NCI-H460 (cell line): ENCODE measurements at regions not wholly inside any gene's neighbourhood (a gene's known extent, or its start where the extent isn't known, plus 50 kb on each side); places are given as distances from the start of the nearest gene placed in this dataset.
"Not testable (repeated sequence)": the region's sequence is repeated elsewhere in the genome, so short reads cannot be mapped to it uniquely, and the experiment has no call there.

ENCODE experiments used
- DNase-seq: peaks from one replicate; pipeline ENCODE4 v3.0.0-alpha.2; 2016; ENCODE audit warnings: low read depth; ENCODE audit errors: extremely low read depth

GRCh38 chr12:4193821-4194220, 79.7 kb upstream of the CCND2 start:
- DNase-seq: no peak

- DNase-seq: no peak
These were observed 81.9 kb upstream of the CCND2 start for GRCh38 chr12:4191642-4192041.

GRCh38 chr12:4191149-4191548, 82.4 kb upstream of the CCND2 start:
- no peak for DNase-seq

GRCh38 chr12:4190366-4191063, 83.0 kb upstream of the CCND2 start:
- DNase-seq: no peak

DNA sequence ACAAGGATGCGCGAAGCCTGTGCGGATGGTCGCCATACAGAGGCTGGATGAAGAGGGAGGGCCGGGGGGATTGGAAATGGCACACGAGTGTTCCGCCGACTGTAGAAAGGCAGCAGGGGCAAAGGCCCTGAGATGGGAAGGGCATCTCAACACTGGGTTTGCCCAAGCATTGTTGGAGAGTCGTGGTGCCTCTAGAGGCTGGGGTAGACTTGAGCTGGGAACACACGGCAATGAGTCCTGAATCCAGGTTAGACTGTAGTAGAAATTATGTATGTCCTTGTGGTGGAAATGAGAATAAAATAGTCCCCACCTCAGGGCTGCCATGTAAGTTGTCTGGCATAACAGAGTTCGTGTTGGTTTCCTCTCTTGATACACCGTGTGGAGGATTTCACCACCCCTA, 83.8 kb upstream of the CCND2 start:
- no peak for DNase-seq

DNA sequence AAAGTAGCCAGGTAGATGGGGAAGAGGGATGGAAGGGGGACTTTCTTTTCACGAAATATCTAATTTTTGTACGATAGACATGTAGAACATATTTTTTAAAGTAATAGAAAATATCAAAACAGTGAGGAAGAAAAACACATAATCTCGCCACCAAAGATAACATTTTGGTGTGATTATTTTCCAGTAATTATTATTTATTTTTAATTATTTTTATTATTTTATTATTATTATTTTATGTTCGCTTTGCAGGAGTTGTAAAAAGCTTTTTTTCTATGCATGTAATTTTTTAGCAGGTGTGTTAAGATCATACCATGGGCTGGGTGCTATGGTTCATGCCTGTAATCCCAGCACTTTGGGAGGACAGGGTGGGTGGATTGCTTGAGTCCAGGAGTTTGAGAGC, 85.6 kb upstream of the CCND2 start:
- no peak for DNase-seq

- not testable (repeated sequence) for DNase-seq
These were observed 86.2 kb upstream of the CCND2 start for GRCh38 chr12:4187315-4187714.

- no peak for DNase-seq
These were observed 95.0 kb upstream of the CCND2 start for GRCh38 chr12:4178424-4179170.

GRCh38 chr12:4177262-4177661, 96.3 kb upstream of the CCND2 start:
- no peak for DNase-seq

DNA sequence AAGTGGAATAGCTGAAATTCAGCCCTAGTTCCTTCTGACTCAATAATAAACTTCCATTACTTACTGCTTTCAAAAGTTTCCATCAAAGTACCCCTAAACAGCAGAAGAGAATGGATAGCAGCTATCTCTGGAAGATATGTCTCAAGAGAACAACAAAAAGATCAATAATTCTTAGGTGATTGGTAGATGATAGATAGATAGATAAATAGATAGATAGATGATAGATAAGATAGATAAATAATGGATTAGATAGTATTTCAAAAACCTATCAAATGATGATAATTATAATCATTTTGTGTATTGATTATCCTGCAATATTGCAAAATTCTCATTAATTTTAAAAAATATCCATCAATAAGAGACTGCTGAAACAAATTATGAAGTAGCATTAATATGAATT, 97.4 kb upstream of the CCND2 start:
- no peak for DNase-seq

DNA sequence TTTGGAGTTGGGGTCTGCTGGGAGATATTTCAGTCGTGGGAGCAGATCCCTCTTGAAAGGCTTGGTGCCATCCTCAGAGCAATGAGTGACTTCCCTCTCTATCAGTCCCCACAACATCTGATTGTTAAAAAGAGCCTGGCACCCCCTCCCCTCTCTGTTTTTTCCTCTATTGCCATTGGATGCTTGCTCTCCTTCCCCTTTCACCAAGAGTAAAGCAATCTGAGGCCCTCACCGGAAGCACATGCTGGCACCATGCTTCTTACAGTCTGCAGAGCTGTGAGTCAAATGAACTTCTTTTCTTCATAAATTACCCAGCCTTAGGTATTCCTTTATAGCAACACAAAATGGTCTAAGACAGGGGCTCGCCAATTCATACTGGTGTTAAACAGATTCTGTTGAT, 99.1 kb upstream of the CCND2 start:
- DNase-seq: no peak

DNA sequence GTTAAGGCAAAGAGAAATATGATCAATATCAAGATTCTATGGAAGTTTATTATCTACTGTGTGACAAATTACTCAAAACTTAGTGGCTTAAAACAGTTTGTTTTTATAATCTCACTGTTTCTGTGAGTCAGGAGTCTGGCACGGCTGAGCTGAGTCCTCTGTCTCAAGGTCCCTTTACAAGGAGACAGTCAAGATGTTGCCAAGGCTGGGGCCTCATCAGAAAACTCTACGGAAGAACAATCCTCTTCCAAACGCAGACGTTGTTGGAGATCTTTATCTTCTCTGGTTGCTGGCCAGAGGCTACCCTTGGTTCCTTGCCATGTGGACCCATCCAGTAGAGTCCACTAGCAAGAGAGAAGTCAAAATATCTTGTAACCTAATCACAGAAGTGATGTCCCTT, 100.6 kb upstream of the CCND2 start:
- DNase-seq: no peak

- no peak for DNase-seq
These were observed 101.8 kb upstream of the CCND2 start for GRCh38 chr12:4171742-4172141.

- DNase-seq: no peak
These were observed 103.6 kb upstream of the CCND2 start for GRCh38 chr12:4169959-4170358.

GRCh38 chr12:4169531-4169930, 104.0 kb upstream of the CCND2 start:
- DNase-seq: no peak

GRCh38 chr12:4168036-4168435, 105.5 kb upstream of the CCND2 start:
- DNase-seq: no peak

GRCh38 chr12:4164559-4165558, 108.7 kb upstream of the CCND2 start:
- no peak for DNase-seq

GRCh38 chr12:4164188-4164558, 109.4 kb upstream of the CCND2 start:
- no peak for DNase-seq

DNA sequence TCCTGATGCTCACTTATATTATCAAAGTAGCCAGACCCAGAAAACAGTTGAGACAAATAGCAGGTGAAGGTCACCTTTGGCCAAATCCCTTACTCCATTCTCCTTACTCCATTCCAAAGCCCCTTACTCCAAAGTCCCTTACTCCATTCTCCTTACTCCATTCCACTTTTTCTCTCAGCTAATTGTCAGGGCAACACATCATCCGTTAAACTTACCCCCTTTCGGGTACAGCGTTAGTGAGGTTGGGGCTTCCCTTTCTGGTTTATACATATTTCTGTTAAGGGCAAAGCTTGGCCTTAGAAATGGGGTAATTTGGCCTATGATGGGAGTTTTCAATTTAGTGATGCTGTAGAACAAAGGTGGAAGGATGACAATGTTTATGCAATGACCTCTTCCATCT, 111.8 kb upstream of the CCND2 start:
- DNase-seq: no peak

DNA sequence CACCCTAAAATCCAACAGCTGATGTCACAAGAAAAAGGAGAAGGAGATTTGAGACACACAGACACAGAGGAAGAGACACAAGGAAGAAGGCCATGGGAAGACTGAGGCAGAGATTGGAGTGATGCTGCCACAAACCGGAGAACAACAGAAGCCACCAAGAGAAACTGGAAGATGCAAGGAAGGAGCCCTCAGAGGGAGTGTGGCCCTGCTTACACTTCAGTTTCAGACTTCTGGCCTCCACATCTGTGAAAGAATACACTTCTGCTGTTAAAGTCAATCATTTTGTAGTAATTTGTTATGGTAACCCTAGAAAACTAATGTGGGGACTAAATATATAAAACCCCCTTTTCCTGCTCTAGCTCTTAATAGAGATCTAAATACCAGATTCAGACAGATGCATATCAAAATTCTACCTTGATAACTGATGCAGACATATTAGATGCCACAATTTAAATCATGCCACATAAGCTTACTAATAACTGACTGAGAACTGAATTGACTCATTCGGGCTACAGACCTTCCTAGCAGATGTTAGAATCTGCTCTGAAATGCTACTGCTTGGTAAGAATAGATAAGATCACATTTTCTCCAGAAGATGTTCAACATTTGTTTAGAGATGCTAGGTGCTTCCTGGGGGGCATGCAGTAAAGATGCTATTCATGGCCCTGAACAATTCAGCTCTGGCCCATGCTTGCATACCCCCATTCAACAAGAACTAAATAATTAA, 113.1 kb upstream of the CCND2 start:
- DNase-seq: no peak

- no peak for DNase-seq
These were observed 113.7 kb upstream of the CCND2 start for GRCh38 chr12:4159851-4160250.
